ENCODE measurements at regions not wholly inside any gene's neighbourhood (a gene's known extent, or its start where the extent isn't known, plus 50 kb on each side); places are given as distances from the start of the nearest gene placed in this dataset.

DNA sequence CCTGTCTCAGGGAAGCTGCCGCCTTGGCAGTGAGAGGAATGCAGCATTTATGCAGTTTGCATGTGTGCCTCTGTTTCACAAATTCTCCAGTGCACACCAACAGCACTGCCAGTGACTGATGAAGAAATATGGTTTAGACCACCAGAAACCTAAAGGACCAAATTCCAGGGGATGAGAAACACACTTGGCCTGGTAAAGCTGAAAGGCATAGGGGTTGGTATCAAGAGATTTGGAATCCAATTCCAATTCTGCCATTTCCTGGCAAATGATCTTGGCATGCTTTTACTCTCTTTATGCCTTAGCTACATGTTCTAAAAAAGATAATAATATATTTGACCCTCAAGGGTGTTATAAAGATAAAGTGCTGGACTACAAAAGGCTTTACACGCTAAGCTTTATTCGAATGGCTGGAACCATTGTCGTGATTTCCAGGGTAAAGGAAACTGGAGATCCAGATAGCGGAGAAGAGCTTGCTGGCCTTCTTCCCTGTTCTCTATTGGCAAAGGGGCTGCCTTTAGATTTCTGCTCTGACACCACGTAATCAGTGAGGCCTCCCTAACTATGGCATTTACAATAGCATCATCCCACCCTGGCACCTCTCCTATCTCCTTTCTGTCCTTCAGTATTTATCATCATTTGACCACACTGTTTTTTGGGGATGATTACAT lies 359.8 kb upstream of the ASIC2 start:
- WGBS (ENCODE audit: insufficient coverage): 72% methylated on average over 3 of the region's 6 CpGs
- peak in 2 of 6 donors; percentile 56 to 62 for DNase-seq (ENCODE audit: low read depth in 4 of 6, low spot score in 6 of 6)
- H3K36me3 ChIP-seq (ENCODE audit: control insufficient read depth, insufficient read depth, low read length): no peaks in the 10 kb centered on the region

DNA sequence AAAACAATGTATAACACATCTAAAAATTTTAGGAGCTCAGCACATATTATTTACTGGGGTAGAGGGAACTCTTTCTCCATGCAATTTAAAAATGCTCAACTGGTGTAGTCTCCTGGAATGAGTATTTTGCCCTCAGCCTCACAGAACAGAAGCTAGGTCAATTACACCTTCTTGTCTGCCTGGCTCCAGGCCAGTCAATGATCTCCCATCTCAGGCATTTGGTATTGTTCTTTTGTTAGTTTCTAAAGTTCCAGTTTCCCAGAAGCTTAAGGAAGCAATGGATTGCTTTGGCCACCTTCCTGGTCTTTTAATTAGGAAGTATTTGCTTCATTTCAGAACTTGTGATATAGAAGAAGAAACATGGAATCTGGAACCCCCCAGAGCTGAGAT lies 360.3 kb upstream of the ASIC2 start:
- Histone ChIP-seq H3K4me1 (ENCODE audit: control insufficient read depth, insufficient read depth, low read length) (peaks cover 5% of the 10 kb centered on the region), H3K36me3 (ENCODE audit: control insufficient read depth, insufficient read depth, low read length) (no peaks in the 10 kb centered on the region), H3K27ac (ENCODE audit: low read depth, low read length) (no peak overlapping the region), H3K9me3 (ENCODE audit: control insufficient read depth, insufficient read depth, low read length) (no peaks in the 10 kb centered on the region), H3K4me3 (ENCODE audit: low read depth, low read length) (no peak overlapping the region), H3K27me3 (ENCODE audit: control insufficient read depth, insufficient read depth, low read length) (no peaks in the 10 kb centered on the region)
- DNase-seq (ENCODE audit: low read depth in 4 of 6, low spot score in 6 of 6): no peak

More for the DNA sequence above, 359.8 kb upstream of the ASIC2 start:
- no peak overlapping the region for H3K4me3 ChIP-seq (ENCODE audit: low read depth, low read length)
- no peaks in the 10 kb centered on the region for H3K27me3 ChIP-seq (ENCODE audit: control insufficient read depth, insufficient read depth, low read length)
- H3K27ac ChIP-seq (ENCODE audit: low read depth, low read length): no peak overlapping the region
- no peaks in the 10 kb centered on the region for H3K9me3 ChIP-seq (ENCODE audit: control insufficient read depth, insufficient read depth, low read length)
- peaks cover 5% of the 10 kb centered on the region for H3K4me1 ChIP-seq (ENCODE audit: control insufficient read depth, insufficient read depth, low read length)

DNA sequence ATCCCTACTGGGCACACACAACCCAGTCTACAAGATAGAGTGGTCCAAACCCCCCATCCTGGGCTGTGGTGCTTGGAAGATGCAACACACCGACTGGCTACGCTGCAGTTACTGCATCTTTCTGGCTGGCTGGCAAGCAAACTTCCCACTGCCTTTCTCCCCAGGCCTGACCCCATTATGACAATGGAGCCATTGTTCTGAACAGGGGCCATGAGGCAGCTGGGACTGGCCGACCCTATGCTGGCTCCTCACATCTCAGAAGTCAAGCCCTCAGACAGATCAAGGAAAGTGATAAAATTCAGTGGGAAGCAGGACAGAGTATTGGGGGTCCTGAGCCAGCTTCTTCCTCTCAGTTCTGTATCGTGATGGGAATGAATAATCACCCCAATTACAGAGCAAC lies 364.1 kb upstream of the ASIC2 start:
- Histone ChIP-seq H3K9me3 (ENCODE audit: control insufficient read depth, insufficient read depth, low read length) (no peaks in the 10 kb centered on the region), H3K36me3 (ENCODE audit: control insufficient read depth, insufficient read depth, low read length) (no peaks in the 10 kb centered on the region), H3K27ac (ENCODE audit: low read depth, low read length) (no peak overlapping the region), H3K27me3 (ENCODE audit: control insufficient read depth, insufficient read depth, low read length) (no peaks in the 10 kb centered on the region), H3K4me1 (ENCODE audit: control insufficient read depth, insufficient read depth, low read length) (peaks cover 5% of the 10 kb centered on the region), H3K4me3 (ENCODE audit: low read depth, low read length) (no peak overlapping the region)
- DNase-seq (ENCODE audit: low read depth in 4 of 6, low spot score in 6 of 6): no peak
- 38% methylated on average over 2 of the region's 4 CpGs for WGBS (ENCODE audit: insufficient coverage)

DNA sequence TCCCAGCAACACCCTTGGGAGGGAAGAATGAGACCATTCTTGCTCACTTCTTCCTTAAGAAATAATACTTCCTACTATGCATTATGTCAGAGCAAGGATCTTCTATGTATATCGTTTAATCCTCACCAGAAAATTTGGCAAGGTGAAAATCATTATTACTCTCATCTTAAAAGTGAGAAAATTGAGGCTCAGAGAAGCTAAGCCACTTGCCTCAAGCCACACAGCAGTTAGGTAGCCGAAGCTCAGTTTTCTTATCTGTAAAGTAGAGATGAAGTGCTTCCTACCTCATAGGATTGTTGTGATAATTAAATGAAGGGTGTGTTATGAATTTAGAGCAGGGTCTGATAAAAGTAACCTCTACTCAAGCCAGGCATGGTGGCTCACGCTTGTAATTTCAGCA lies 368.9 kb upstream of the ASIC2 start:
- H3K4me3 ChIP-seq (ENCODE audit: low read depth, low read length): no peak overlapping the region
- no CpG with 5 or more reads among the region's 3 CpGs for WGBS (ENCODE audit: insufficient coverage)
- H3K4me1 ChIP-seq (ENCODE audit: control insufficient read depth, insufficient read depth, low read length): peaks cover 5% of the 10 kb centered on the region
- no peak for DNase-seq (ENCODE audit: low read depth in 4 of 6, low spot score in 6 of 6)
- no peaks in the 10 kb centered on the region for H3K9me3 ChIP-seq (ENCODE audit: control insufficient read depth, insufficient read depth, low read length)
- H3K27ac ChIP-seq (ENCODE audit: low read depth, low read length): no peak overlapping the region
- H3K36me3 ChIP-seq (ENCODE audit: control insufficient read depth, insufficient read depth, low read length): no peaks in the 10 kb centered on the region
- H3K27me3 ChIP-seq (ENCODE audit: control insufficient read depth, insufficient read depth, low read length): no peaks in the 10 kb centered on the region

DNA sequence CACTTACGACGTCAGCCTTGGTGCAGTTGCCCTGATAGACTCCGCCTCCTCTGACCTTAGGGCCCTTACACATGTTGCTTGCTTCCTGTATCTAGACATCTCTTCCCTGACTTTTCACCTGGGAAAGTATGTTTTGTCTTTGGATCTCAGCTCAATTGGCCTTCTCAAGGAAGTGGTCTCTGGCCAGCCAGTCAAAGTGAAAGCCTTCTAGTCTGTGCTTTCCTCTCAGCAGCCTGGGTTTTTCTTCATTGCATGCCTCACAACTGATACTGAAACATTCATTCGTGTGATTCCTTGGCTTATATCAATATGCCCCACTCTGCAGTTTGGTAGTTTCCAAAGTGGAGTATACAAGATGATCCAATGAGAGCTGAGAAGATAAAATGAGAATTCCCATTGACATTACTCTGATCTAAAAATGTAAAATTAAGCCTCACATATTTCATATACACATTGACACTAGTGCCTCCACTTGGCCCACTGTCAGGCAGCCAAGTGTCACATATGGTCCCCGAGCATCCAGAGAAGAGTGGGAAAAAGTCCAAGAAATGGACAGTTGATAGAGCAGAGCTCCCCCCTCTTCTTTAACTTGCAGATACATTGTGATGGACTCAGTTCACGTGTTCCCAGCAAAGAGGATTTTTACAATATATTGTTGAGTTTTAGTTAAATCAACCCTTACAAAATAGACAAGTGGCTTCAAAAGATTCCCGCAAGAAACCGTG lies 371.2 kb upstream of the ASIC2 start:
- no peaks in the 10 kb centered on the region for H3K27me3 ChIP-seq (ENCODE audit: control insufficient read depth, insufficient read depth, low read length)
- 40% methylated on average over 1 of the region's 8 CpGs for WGBS (ENCODE audit: insufficient coverage)
- no peaks in the 10 kb centered on the region for H3K4me1 ChIP-seq (ENCODE audit: control insufficient read depth, insufficient read depth, low read length)
- no peaks in the 10 kb centered on the region for H3K9me3 ChIP-seq (ENCODE audit: control insufficient read depth, insufficient read depth, low read length)
- H3K27ac ChIP-seq (ENCODE audit: low read depth, low read length): no peak overlapping the region
- no peak overlapping the region for H3K4me3 ChIP-seq (ENCODE audit: low read depth, low read length)
- DNase-seq (ENCODE audit: low read depth in 4 of 6, low spot score in 6 of 6): peak in 1 of 6 donors; percentile 19
- no peaks in the 10 kb centered on the region for H3K36me3 ChIP-seq (ENCODE audit: control insufficient read depth, insufficient read depth, low read length)

DNA sequence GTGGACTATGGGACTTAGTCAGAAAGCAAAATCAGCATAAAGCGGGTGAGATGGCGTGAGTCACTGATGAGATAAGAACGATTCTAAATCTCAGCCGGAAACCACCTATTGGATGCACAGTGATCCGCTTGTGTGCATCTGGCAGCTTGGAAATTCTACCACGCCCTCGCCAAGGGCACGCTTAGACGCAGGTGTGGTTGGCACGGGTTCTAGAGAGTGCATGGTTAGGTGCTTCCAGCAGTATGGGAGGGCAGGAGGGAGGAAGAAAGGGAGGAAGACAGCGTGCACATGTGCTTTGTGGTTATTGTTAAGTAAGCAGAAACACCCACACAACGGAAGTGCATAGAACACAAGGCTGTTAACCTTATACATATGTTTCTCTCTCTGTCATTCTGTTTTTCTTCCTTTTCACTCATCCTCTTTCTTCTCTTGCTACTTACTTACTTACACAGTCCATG lies 374.0 kb upstream of the ASIC2 start:
- Histone ChIP-seq H3K27me3 (ENCODE audit: control insufficient read depth, insufficient read depth, low read length) (no peaks in the 10 kb centered on the region), H3K36me3 (ENCODE audit: control insufficient read depth, insufficient read depth, low read length) (no peaks in the 10 kb centered on the region), H3K4me1 (ENCODE audit: control insufficient read depth, insufficient read depth, low read length) (no peaks in the 10 kb centered on the region), H3K4me3 (ENCODE audit: low read depth, low read length) (no peak overlapping the region), H3K9me3 (ENCODE audit: control insufficient read depth, insufficient read depth, low read length) (no peaks in the 10 kb centered on the region), H3K27ac (ENCODE audit: low read depth, low read length) (no peak overlapping the region)
- WGBS (ENCODE audit: insufficient coverage): 87% methylated on average over 10 of the region's 12 CpGs
- no peak for DNase-seq (ENCODE audit: low read depth in 4 of 6, low spot score in 6 of 6)

DNA sequence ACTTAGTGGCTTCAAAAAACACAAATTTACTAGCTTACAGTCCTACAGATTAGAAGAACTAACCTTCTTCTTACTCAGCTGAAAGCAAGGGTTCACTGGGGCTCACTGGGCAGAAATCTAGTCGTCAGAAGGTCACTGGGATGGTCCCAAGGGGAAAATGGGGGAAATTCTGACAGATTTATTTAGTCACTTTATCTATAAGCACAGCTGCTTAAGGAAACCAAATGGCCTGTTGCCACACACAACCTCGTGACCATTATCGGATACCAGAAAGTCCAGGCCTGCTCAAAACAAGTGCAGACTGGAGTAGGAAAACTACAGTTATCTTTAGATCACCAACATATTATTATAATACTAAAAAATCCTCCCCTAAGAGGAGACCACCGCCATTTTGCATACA lies 374.6 kb upstream of the ASIC2 start:
- DNase-seq (ENCODE audit: low read depth in 4 of 6, low spot score in 6 of 6): no peak

DNA sequence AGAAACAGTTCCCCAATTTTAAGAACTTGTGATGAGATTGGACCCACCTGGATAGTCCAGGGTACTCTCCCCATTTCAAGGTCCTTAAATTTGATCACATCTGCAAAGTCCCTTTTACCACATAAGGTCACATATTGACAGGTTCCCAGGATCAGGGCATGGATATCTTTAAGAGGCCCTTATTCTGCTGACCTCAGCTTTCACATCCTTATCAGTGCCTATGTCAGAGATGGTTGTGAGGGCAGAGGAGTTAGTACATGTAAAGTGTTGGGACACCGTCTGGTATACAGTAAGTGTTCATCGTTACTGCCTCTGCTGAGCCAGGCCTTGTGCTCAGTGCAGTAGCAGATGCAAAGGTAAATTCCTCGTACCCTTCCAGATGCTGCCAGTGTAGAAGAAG lies 375.4 kb upstream of the ASIC2 start:
- WGBS (ENCODE audit: insufficient coverage): 94% methylated on average over 3 of the region's 3 CpGs
- Histone ChIP-seq H3K9me3 (ENCODE audit: control insufficient read depth, insufficient read depth, low read length) (no peaks in the 10 kb centered on the region), H3K27me3 (ENCODE audit: control insufficient read depth, insufficient read depth, low read length) (no peaks in the 10 kb centered on the region), H3K4me3 (ENCODE audit: low read depth, low read length) (no peak overlapping the region), H3K36me3 (ENCODE audit: control insufficient read depth, insufficient read depth, low read length) (no peaks in the 10 kb centered on the region), H3K27ac (ENCODE audit: low read depth, low read length) (no peak overlapping the region), H3K4me1 (ENCODE audit: control insufficient read depth, insufficient read depth, low read length) (no peaks in the 10 kb centered on the region)
- no peak for DNase-seq (ENCODE audit: low read depth in 4 of 6, low spot score in 6 of 6)

More for the DNA sequence above, 374.6 kb upstream of the ASIC2 start:
- WGBS (ENCODE audit: insufficient coverage): no CpG with 5 or more reads among the region's 4 CpGs
- H3K9me3 ChIP-seq (ENCODE audit: control insufficient read depth, insufficient read depth, low read length): no peaks in the 10 kb centered on the region
- no peaks in the 10 kb centered on the region for H3K36me3 ChIP-seq (ENCODE audit: control insufficient read depth, insufficient read depth, low read length)
- no peak overlapping the region for H3K27ac ChIP-seq (ENCODE audit: low read depth, low read length)
- H3K27me3 ChIP-seq (ENCODE audit: control insufficient read depth, insufficient read depth, low read length): no peaks in the 10 kb centered on the region
- no peaks in the 10 kb centered on the region for H3K4me1 ChIP-seq (ENCODE audit: control insufficient read depth, insufficient read depth, low read length)
- H3K4me3 ChIP-seq (ENCODE audit: low read depth, low read length): no peak overlapping the region

DNA sequence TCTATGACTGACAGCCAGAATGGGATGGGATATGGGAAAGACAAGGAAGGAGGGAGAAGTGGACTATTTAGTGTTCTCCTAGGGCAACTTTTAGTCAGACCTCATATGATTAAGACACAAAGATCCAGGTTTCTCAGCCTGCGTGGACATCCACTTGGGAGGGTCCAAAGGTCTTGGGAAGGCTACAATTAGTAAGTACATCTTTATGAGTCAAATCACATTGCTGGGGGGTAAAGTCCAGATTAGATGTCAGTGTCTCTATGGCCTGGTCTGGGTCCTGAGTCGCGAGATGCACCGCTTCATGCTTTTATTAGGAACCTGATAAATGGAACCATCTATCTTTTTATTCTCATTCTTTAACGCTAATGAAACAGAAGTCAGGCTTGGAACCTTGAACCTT lies 378.4 kb upstream of the ASIC2 start:
- DNase-seq (ENCODE audit: low read depth in 4 of 6, low spot score in 6 of 6): no peak
- 89% methylated on average over 4 of the region's 5 CpGs for WGBS (ENCODE audit: insufficient coverage)
- Histone ChIP-seq H3K36me3 (ENCODE audit: control insufficient read depth, insufficient read depth, low read length) (no peaks in the 10 kb centered on the region), H3K27me3 (ENCODE audit: control insufficient read depth, insufficient read depth, low read length) (no peaks in the 10 kb centered on the region), H3K9me3 (ENCODE audit: control insufficient read depth, insufficient read depth, low read length) (no peaks in the 10 kb centered on the region), H3K4me3 (ENCODE audit: low read depth, low read length) (no peak overlapping the region), H3K4me1 (ENCODE audit: control insufficient read depth, insufficient read depth, low read length) (no peaks in the 10 kb centered on the region), H3K27ac (ENCODE audit: low read depth, low read length) (no peak overlapping the region)

DNA sequence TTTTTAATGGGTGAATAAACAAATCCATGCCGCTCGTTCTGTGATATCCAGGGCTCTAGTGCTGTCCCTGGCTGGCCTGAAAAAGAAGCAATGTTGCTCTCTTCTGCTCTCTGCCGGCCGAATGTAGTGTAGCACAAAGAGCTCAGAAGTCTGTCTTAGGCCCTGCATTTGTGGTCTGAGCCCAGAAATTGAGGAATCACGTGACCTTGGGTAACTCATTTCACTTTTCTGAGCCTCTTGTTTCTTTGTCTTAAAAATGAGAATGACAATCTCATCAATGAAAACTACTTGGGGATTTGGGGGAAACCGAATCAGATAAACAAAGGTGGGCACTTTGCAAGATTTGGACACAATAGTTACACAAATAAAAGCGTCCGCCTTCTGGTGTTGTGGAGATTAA lies 381.6 kb upstream of the ASIC2 start:
- no peaks in the 10 kb centered on the region for H3K27me3 ChIP-seq (ENCODE audit: control insufficient read depth, insufficient read depth, low read length)
- no peak overlapping the region for H3K4me3 ChIP-seq (ENCODE audit: low read depth, low read length)
- H3K36me3 ChIP-seq (ENCODE audit: control insufficient read depth, insufficient read depth, low read length): no peaks in the 10 kb centered on the region
- H3K9me3 ChIP-seq (ENCODE audit: control insufficient read depth, insufficient read depth, low read length): no peaks in the 10 kb centered on the region
- no peaks in the 10 kb centered on the region for H3K4me1 ChIP-seq (ENCODE audit: control insufficient read depth, insufficient read depth, low read length)
- 8% methylated on average over 5 of the region's 8 CpGs for WGBS (ENCODE audit: insufficient coverage)
- no peak overlapping the region for H3K27ac ChIP-seq (ENCODE audit: low read depth, low read length)
- peak; percentile 64 to 95 (median 71) for DNase-seq (ENCODE audit: low read depth in 4 of 6, low spot score in 6 of 6)
